Endothelial cell (in vitro differentiated cells): ENCODE measurements at regions not wholly inside any gene's neighbourhood (a gene's known extent, or its start where the extent isn't known, plus 50 kb on each side); places are given as distances from the start of the nearest gene placed in this dataset.

Experiments
- DNase-seq: peaks from one replicate; pipeline ENCODE4 v3.0.0; 2021; ENCODE audit warnings: low spot score
- H3K27ac Mint-ChIP-seq: one replicate; pipeline ENCODE4 v1.8.0; 2021; ENCODE audit warnings: mixed read lengths, inconsistent platforms; ENCODE audit not compliant: unreplicated experiment
- H3K27me3 Mint-ChIP-seq: one replicate; pipeline ENCODE4 v1.8.0; 2021; ENCODE audit warnings: mild to moderate bottlenecking, moderate library complexity, mixed read lengths, inconsistent platforms; ENCODE audit not compliant: unreplicated experiment
- H3K36me3 Mint-ChIP-seq: one replicate; pipeline ENCODE4 v1.8.0; 2021; ENCODE audit warnings: mild to moderate bottlenecking, low read depth, mixed read lengths, inconsistent platforms; ENCODE audit not compliant: unreplicated experiment
- H3K4me1 Mint-ChIP-seq: one replicate; pipeline ENCODE4 v1.8.0; 2021; ENCODE audit warnings: mild to moderate bottlenecking, mixed read lengths, inconsistent platforms; ENCODE audit not compliant: unreplicated experiment
- H3K4me3 Mint-ChIP-seq: one replicate; pipeline ENCODE4 v1.8.0; 2021; ENCODE audit warnings: mild to moderate bottlenecking, mixed read lengths, inconsistent platforms; ENCODE audit not compliant: unreplicated experiment
- H3K9me3 Mint-ChIP-seq: one replicate; pipeline ENCODE4 v1.8.0; 2021; ENCODE audit warnings: mixed read lengths, inconsistent platforms; ENCODE audit not compliant: unreplicated experiment
- CTCF ChIP-seq: fragments of 200-600 bp; sonication (generic); IDR thresholded peaks from one replicate; pipeline ENCODE4 v1.5.0; 2021; ENCODE audit warnings: antibody characterized with exemption; ENCODE audit not compliant: unreplicated experiment

GRCh38 chr2:191533693-191534180 lies 144.2 kb upstream of the NABP1 start:
- no peak overlapping the region for H3K27ac Mint-ChIP-seq
- no peaks in the 10 kb centered on the region for H3K9me3 Mint-ChIP-seq
- peaks cover 1% of the 10 kb centered on the region for H3K27me3 Mint-ChIP-seq
- peaks cover 7% of the 10 kb centered on the region for H3K4me1 Mint-ChIP-seq
- no peak overlapping the region for H3K4me3 Mint-ChIP-seq
- no peak for DNase-seq
- no peaks in the 10 kb centered on the region for H3K36me3 Mint-ChIP-seq
- no peak for TF ChIP-seq CTCF

- no peaks in the 10 kb centered on the region for H3K9me3 Mint-ChIP-seq
- no peaks in the 10 kb centered on the region for H3K36me3 Mint-ChIP-seq
- no peaks in the 10 kb centered on the region for H3K27me3 Mint-ChIP-seq
- H3K4me1 Mint-ChIP-seq: peaks cover 11% of the 10 kb centered on the region
- no peak overlapping the region for H3K27ac Mint-ChIP-seq
- no peak for DNase-seq
- TF ChIP-seq CTCF: no peak
- no peak overlapping the region for H3K4me3 Mint-ChIP-seq
These were observed 140.0 kb upstream of the NABP1 start for GRCh38 chr2:191537921-191538320.

- H3K9me3 Mint-ChIP-seq: no peaks in the 10 kb centered on the region
- H3K27me3 Mint-ChIP-seq: no peaks in the 10 kb centered on the region
- no peak for TF ChIP-seq CTCF
- peaks cover 11% of the 10 kb centered on the region for H3K4me1 Mint-ChIP-seq
- no peak overlapping the region for H3K27ac Mint-ChIP-seq
- no peak overlapping the region for H3K4me3 Mint-ChIP-seq
- H3K36me3 Mint-ChIP-seq: no peaks in the 10 kb centered on the region
- DNase-seq: no peak
These were observed 139.5 kb upstream of the NABP1 start for GRCh38 chr2:191538334-191538903.

- Mint-ChIP-seq H3K27ac (no peak overlapping the region), H3K36me3 (no peaks in the 10 kb centered on the region), H3K9me3 (no peaks in the 10 kb centered on the region), H3K4me3 (no peak overlapping the region), H3K4me1 (peaks cover 15% of the 10 kb centered on the region), H3K27me3 (no peaks in the 10 kb centered on the region)
- peak; percentile 74 for TF ChIP-seq CTCF
- DNase-seq: peak; percentile 47
These were observed 138.9 kb upstream of the NABP1 start for GRCh38 chr2:191539068-191539467.

- Mint-ChIP-seq H3K4me1 (peaks cover 17% of the 10 kb centered on the region), H3K36me3 (no peaks in the 10 kb centered on the region), H3K9me3 (no peaks in the 10 kb centered on the region), H3K27ac (no peak overlapping the region), H3K4me3 (no peak overlapping the region), H3K27me3 (no peaks in the 10 kb centered on the region)
- TF ChIP-seq CTCF: no peak
- no peak for DNase-seq
These were observed 137.3 kb upstream of the NABP1 start for GRCh38 chr2:191540681-191541080.
